Endothelial cell of umbilical vein (primary cell): ENCODE measurements at regions not wholly inside any gene's neighbourhood (a gene's known extent, or its start where the extent isn't known, plus 50 kb on each side); places are given as distances from the start of the nearest gene placed in this dataset.

Experiments
- BruUV-seq: library from RNA; stranded (reverse); fragments of 400-500 nt; replicated peaks from 2 replicates; lab custom pipeline; 2021; lab: Mats Ljungman, UMichigan
- CTCF ChIA-PET: fragments of 300-600, 350-600 bp; sonication (Branson Sonifier 250); formaldehyde crosslinking; loops from one replicate; lab custom pipeline; 2021; ENCODE audit warnings: antibody characterized with exemption, inconsistent platforms; lab: Charles Lee
- POLR2A ChIA-PET: fragments of 300-600, 350-600 bp; sonication (Branson Sonifier 250); formaldehyde crosslinking; loops from one replicate; lab custom pipeline; 2021; ENCODE audit warnings: antibody characterized with exemption, inconsistent platforms; lab: Charles Lee
- DNase-seq: peaks from one replicate; pipeline ENCODE4 v3.0.0-alpha.2; 2011; ENCODE audit warnings: low read depth, low spot score
- FAIRE-seq: peaks from 2 replicates; lab custom pipeline; 2011; peaks lifted over from hg19 to GRCh38; lab: Jason Lieb, UNC
- H2AFZ ChIP-seq: 2 replicates; pipeline ENCODE4 v1.6.0; 2012; ENCODE audit warnings: low read depth, low read length, control low read depth, inconsistent platforms
- H3K27ac ChIP-seq: 2 replicates; pipeline ENCODE4 v1.5.1; 2011; ENCODE audit warnings: low read depth, mild to moderate bottlenecking, control low read depth, low read length, moderate library complexity; ENCODE audit not compliant: insufficient read depth
- H3K27me3 ChIP-seq, 2 experiments: 2 replicates each; pipeline versions ENCODE4 v1.6.0 to v1.6.1; 2011; ENCODE audit warnings: low read length in 2 of 2, mixed read lengths in 1 of 2; ENCODE audit not compliant: control insufficient read depth in 2 of 2, insufficient read depth in 2 of 2
- H3K36me3 ChIP-seq, 2 experiments: 2 replicates in 1 of 2; 3 replicates in 1 of 2; pipeline ENCODE4 v1.5.1; 2011; ENCODE audit warnings: low read length in 2 of 2, mild to moderate bottlenecking in 1 of 2, moderate library complexity in 1 of 2; ENCODE audit not compliant: control insufficient read depth in 2 of 2, insufficient read depth in 2 of 2; ENCODE audit errors: extremely low read depth in 1 of 2
- H3K4me1 ChIP-seq: 3 replicates; pipeline ENCODE4 v1.5.1; 2011; ENCODE audit warnings: mild to moderate bottlenecking, low read length; ENCODE audit not compliant: control insufficient read depth, insufficient read depth; ENCODE audit errors: extremely low read depth
- H3K4me2 ChIP-seq: 2 replicates; pipeline ENCODE4 v1.6.1; 2011; ENCODE audit warnings: low read length, control low read depth, mixed read lengths; ENCODE audit not compliant: insufficient read depth
- H3K4me3 ChIP-seq, 3 experiments: fragments of 200-600 bp in 1 of 3; sonication (generic), shearing (Covaris generic) in 1 of 3; replicated peaks in 1 of 3; 2 replicates each; pipeline ENCODE4 v1.5.1; 2011 to 2016; ENCODE audit warnings: control low read depth in 3 of 3, low read length in 3 of 3, mild to moderate bottlenecking in 2 of 3, inconsistent platforms in 1 of 3, low read depth in 1 of 3, moderate library complexity in 1 of 3; ENCODE audit not compliant: insufficient read depth in 1 of 3
- H3K79me2 ChIP-seq: 2 replicates; pipeline ENCODE4 v1.6.0; 2012; ENCODE audit warnings: low read length, inconsistent platforms; ENCODE audit not compliant: control insufficient read depth, insufficient read depth
- H3K9ac ChIP-seq: replicated peaks from 2 replicates; pipeline ENCODE3; 2011; ENCODE audit warnings: low read length, control low read depth; ENCODE audit not compliant: insufficient read depth; ENCODE audit errors: extremely low read depth
- H3K9me1 ChIP-seq: replicated peaks from 3 replicates; pipeline ENCODE4 v1.6.0; 2011; ENCODE audit warnings: mild to moderate bottlenecking, low read length; ENCODE audit not compliant: control insufficient read depth, insufficient read depth; ENCODE audit errors: extremely low read depth
- H3K9me3 ChIP-seq: replicated peaks from 2 replicates; pipeline ENCODE4 v1.5.1; 2012; ENCODE audit warnings: low read length, inconsistent platforms; ENCODE audit not compliant: control insufficient read depth, insufficient read depth
- H4K20me1 ChIP-seq: replicated peaks from 2 replicates; pipeline ENCODE3; 2011; ENCODE audit warnings: mild to moderate bottlenecking, low read length; ENCODE audit not compliant: control insufficient read depth, insufficient read depth; ENCODE audit errors: extremely low read depth
- CTCF ChIP-seq, 2 donors: IDR thresholded peaks; 1 replicate in 1 of 2; 2 replicates in 1 of 2; pipeline ENCODE4 v1.5.1; 2011; ENCODE audit warnings: low read length in 2 of 2, mild to moderate bottlenecking in 2 of 2, moderate library complexity in 2 of 2, control low read depth in 1 of 2, inconsistent platforms in 1 of 2, low read depth in 1 of 2; ENCODE audit not compliant: insufficient read depth in 1 of 2; ENCODE audit errors: extremely low read depth in 1 of 2
- EZH2 ChIP-seq: IDR thresholded peaks from 2 replicates; pipeline ENCODE4 v1.6.1; 2012; ENCODE audit warnings: borderline replicate concordance, low read depth, mild to moderate bottlenecking, moderate library complexity, low read length, inconsistent platforms; ENCODE audit not compliant: severe bottlenecking
- FOS ChIP-seq: IDR thresholded peaks from 2 replicates; pipeline ENCODE4 v1.6.1; 2011; ENCODE audit warnings: mild to moderate bottlenecking, low read length, moderate library complexity, borderline replicate concordance; ENCODE audit not compliant: insufficient read depth
- GATA2 ChIP-seq: IDR thresholded peaks from 2 replicates; pipeline ENCODE4 v1.7.0; 2011; ENCODE audit warnings: low read depth, mild to moderate bottlenecking, moderate library complexity, mixed read lengths, low read length; ENCODE audit not compliant: insufficient read length, insufficient read depth
- JUN ChIP-seq: IDR thresholded peaks from 2 replicates; pipeline ENCODE4 v1.6.1; 2011; ENCODE audit warnings: borderline replicate concordance, low read depth; ENCODE audit not compliant: insufficient read length, insufficient read depth
- MYC ChIP-seq: IDR thresholded peaks from one replicate; pipeline ENCODE4 v1.6.1; 2011; ENCODE audit warnings: mild to moderate bottlenecking, low read depth, low read length
- POLR2A ChIP-seq: IDR thresholded peaks from 2 replicates; pipeline ENCODE4 v1.6.1; 2012; ENCODE audit warnings: low read depth, mild to moderate bottlenecking, control low read depth, low read length
- POLR2AphosphoS5 ChIP-seq: IDR thresholded peaks from 2 replicates; pipeline ENCODE4 v1.6.1; 2012; ENCODE audit warnings: low read depth, mild to moderate bottlenecking, control low read depth, low read length, moderate library complexity; ENCODE audit not compliant: insufficient read depth
- dilution Hi-C: fragments of 300-500 bp; cut with MboI; formaldehyde crosslinking; loops from one replicate; pipeline ENCODE4 v1.15.0; 2019; ENCODE audit warnings: low sequenced_read_pairs; ENCODE audit not compliant: extremely low pct_ligation_motif_present
- intact Hi-C: fragments of 100-400 bp; cut with micrococcal nuclease; formaldehyde crosslinking; loops from one replicate; pipeline ENCODE4 v1.10.0; 2022
- TF ChIP-seq, protein P1 (sequence below): IDR thresholded peaks from 2 replicates; pipeline ENCODE4 v1.6.1; 2011; ENCODE audit not compliant: insufficient read depth, insufficient read length

GRCh38 chr4:114728426-114728825 lies 129.8 kb downstream of the UGT8 start:
- Histone ChIP-seq H3K27ac (no peak overlapping the region), H3K27me3 (no peaks in the 10 kb centered on the region), H2AFZ (no peak overlapping the region), H3K9ac (no peak overlapping the region), H3K9me1 (no peaks in the 10 kb centered on the region), H3K9me3 (no peaks in the 10 kb centered on the region), H3K4me3 (no peak overlapping the region), H4K20me1 (no peaks in the 10 kb centered on the region), H3K4me1 (no peaks in the 10 kb centered on the region), H3K79me2 (no peaks in the 10 kb centered on the region), H3K36me3 (no peaks in the 10 kb centered on the region), H3K4me2 (no peak overlapping the region)
- ChIA-PET CTCF (no interaction called here), POLR2A (no interaction called here)
- dilution Hi-C loops (no loop called here), intact Hi-C loops (no loop called here)
- no TSS peak for BruUV-seq
- TF ChIP-seq FOS = no peak
- no peak for TF ChIP-seq EZH2
- TF ChIP-seq POLR2AphosphoS5 = no peak
- no peak for TF ChIP-seq MYC
- no peak for TF ChIP-seq GATA2
- TF ChIP-seq JUN = no peak
- TF ChIP-seq CTCF (IDR thresholded peaks at IDR 0.05; ENCODE audit: extremely low read depth in 1 of 2, insufficient read depth in 1 of 2, low read depth in 1 of 2, low read length in 2 of 2) = no peak
- TF ChIP-seq, protein P1, sequence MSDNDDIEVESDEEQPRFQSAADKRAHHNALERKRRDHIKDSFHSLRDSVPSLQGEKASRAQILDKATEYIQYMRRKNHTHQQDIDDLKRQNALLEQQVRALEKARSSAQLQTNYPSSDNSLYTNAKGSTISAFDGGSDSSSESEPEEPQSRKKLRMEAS = no peak
- no peak for TF ChIP-seq POLR2A
- FAIRE-seq (no peak), DNase-seq (no peak)
